ENCODE measurements at regions not wholly inside any gene's neighbourhood (a gene's known extent, or its start where the extent isn't known, plus 50 kb on each side); places are given as distances from the start of the nearest gene placed in this dataset.
"Not testable (repeated sequence)": the region's sequence is repeated elsewhere in the genome, so short reads cannot be mapped to it uniquely, and the experiment has no call there.

DNA sequence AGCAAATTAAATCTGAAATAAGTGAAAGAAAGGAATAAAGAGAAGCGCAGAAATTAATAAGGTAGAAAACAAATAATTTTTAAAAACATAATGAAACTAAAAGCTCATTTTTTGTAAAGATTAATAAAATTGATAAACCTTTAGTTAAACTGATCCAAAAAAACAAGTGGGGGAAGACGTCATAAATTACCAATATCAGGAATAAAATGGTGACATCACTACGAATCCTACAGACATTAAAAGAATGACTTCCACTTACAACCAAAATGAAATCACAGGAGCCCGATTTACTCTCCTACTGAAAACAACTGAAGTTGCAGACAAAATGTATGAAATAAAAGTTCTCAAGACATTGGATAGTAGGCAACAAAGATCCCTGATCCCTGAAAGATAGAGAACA, 68.1 kb upstream of the IFFO2 start:
- in situ Hi-C loops (cut with MboI; ENCODE audit: low sequenced_read_pairs, unreplicated experiment): no loop called here
- DNase-seq (ENCODE audit: low spot score): no peak
- TF ChIP-seq, protein P1, sequence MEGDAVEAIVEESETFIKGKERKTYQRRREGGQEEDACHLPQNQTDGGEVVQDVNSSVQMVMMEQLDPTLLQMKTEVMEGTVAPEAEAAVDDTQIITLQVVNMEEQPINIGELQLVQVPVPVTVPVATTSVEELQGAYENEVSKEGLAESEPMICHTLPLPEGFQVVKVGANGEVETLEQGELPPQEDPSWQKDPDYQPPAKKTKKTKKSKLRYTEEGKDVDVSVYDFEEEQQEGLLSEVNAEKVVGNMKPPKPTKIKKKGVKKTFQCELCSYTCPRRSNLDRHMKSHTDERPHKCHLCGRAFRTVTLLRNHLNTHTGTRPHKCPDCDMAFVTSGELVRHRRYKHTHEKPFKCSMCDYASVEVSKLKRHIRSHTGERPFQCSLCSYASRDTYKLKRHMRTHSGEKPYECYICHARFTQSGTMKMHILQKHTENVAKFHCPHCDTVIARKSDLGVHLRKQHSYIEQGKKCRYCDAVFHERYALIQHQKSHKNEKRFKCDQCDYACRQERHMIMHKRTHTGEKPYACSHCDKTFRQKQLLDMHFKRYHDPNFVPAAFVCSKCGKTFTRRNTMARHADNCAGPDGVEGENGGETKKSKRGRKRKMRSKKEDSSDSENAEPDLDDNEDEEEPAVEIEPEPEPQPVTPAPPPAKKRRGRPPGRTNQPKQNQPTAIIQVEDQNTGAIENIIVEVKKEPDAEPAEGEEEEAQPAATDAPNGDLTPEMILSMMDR (IDR thresholded peaks at IDR 0.05; ENCODE audit: borderline replicate concordance, control extremely low read depth, extremely low read depth, insufficient read depth, missing control alignments): no peak

DNA sequence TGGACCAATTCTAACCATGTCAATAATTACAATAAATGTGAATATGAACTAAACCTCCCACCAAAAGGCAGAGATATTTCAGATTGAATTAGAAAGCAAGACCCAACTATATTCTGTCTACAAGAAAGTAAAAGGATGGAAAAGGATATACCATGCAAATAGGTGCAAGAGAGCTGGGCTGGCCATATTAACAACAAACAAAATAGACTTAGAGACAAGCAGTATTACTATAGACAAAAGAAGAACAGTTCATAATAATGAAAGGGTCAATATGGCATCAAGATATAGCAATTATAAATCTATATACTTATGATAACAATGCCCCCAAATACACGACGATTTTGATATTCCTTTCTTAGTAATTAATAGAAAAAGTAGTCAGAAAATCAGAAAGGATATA, 67.3 kb upstream of the IFFO2 start:
- in situ Hi-C loops (cut with MboI; ENCODE audit: low sequenced_read_pairs, unreplicated experiment): no loop called here
- no peak for DNase-seq (ENCODE audit: low spot score)
- TF ChIP-seq, protein P1 (IDR thresholded peaks at IDR 0.05; ENCODE audit: borderline replicate concordance, control extremely low read depth, extremely low read depth, insufficient read depth, missing control alignments): no peak

DNA sequence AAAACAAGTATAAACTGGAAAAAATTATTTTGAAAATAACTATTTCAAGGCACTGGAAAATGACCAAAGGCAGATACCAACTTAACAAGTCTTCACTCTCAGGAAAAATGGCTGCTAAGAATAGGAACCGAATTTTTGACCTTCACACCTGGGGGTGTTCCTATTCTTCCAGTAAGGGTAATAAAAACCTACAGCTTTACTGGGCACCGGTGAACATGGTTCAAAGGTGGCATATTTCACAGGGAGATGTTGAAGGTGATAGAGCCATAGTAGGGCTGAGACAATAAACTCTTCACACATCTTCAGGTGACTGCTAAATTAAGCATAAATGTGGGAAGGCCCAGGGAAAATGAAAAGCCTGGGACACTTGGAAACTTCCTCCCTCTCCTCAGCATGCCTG, 65.4 kb upstream of the IFFO2 start:
- in situ Hi-C loops (cut with MboI; ENCODE audit: low sequenced_read_pairs, unreplicated experiment): no loop called here
- TF ChIP-seq, protein P1 (IDR thresholded peaks at IDR 0.05; ENCODE audit: borderline replicate concordance, control extremely low read depth, extremely low read depth, insufficient read depth, missing control alignments): no peak
- DNase-seq (ENCODE audit: low spot score): no peak

DNA sequence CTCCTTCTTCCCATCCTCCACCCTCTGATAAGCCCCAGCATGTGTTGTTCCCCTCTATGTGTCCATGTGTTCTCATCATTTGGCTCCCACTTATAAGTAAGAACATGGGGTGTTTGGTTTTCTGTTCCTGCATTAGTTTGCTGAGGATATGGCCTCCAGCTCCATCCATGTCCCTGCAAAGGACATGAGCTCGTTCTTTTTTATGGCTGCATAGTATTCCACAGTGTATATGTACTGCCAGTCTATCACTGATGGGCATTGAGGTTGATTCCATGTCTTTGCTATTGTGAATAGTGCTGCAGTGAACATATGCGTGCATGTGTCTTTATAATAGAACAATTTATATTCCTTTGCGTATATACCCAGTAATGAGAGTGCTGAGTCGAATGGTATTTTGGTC, 62.8 kb upstream of the IFFO2 start:
- DNase-seq (ENCODE audit: low spot score); in situ Hi-C loops (cut with MboI; ENCODE audit: low sequenced_read_pairs, unreplicated experiment): not testable (repeated sequence)

DNA sequence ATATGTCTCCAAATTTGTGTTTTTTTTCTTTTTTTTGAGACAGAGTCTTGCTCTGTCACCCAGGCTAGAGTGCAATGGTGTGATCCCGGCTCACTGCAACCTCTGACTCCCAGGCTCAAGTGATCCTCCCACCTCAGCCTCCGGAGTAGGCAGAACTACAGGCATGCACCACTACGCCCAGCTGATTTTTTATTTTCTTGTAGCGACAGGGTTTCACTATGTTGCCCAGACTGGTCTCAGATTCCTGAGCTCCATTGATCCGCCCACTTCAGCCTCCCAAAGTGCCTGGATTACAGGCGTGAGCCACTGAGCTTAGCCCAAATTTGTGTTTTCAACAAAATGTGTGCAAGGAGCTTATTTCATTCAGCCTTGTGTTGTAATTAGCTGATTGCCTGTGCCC, 59.0 kb upstream of the IFFO2 start:
- in situ Hi-C loops (cut with MboI; ENCODE audit: low sequenced_read_pairs, unreplicated experiment): no loop called here
- TF ChIP-seq, protein P1 (IDR thresholded peaks at IDR 0.05; ENCODE audit: borderline replicate concordance, control extremely low read depth, extremely low read depth, insufficient read depth, missing control alignments): no peak
- no peak for DNase-seq (ENCODE audit: low spot score)

DNA sequence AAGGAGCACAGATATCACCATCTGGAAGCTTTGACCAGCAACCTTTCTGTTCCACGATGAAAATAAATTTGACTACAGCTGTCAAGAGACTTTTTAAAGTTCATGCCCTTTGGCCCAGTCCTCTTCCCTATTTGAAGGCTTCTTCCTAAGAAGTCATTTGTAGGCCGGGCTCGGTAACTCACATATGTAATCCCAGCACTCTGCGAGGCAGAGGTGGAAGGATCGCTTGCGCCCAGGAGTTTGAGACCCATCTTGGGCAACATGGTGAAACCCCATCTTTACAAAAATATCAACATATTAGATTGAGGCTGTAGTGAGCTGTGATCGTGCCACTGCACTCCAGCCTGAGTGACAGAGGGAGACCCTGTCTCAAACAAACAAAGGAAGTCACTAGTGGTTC, 58.3 kb upstream of the IFFO2 start:
- in situ Hi-C loops (cut with MboI; ENCODE audit: low sequenced_read_pairs, unreplicated experiment): no loop called here
- TF ChIP-seq, protein P1 (IDR thresholded peaks at IDR 0.05; ENCODE audit: borderline replicate concordance, control extremely low read depth, extremely low read depth, insufficient read depth, missing control alignments): no peak
- no peak for DNase-seq (ENCODE audit: low spot score)

DNA sequence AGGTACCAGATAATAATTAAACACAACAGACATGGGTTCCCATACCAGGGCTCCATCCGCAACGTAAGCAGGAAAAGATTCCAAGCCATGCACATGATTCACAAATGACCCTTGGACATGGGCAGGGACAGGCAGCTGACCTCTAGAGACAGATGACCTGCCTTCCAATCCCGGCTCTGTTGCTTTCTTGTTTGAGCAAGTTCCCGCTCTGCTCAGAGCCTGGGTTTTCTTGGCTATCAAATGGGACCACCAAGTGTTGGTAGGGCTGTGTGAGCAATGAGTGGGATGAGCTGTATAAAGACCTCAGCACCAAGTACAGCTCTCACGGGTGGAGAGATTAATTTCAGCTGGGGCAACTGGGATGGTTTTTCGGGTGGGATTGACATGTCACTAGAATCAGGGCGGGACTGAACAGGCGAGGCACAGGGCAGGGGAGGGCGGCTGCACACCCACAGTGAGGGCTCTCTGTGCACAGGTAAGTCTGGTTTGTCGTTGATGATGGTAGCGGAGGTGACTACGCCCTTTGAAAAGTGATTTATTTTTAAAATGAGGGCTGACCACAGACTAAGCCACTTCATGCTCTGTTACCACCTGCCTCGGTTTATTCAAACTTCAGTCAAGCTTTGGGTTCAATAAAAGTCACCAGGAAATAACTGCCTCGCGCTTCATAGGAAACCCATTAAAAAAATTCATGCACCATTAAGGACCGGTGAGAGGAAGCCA, 57.5 kb upstream of the IFFO2 start:
- DNase-seq (ENCODE audit: low spot score): no peak
- in situ Hi-C loops (cut with MboI; ENCODE audit: low sequenced_read_pairs, unreplicated experiment): no loop called here
- TF ChIP-seq, protein P1 (IDR thresholded peaks at IDR 0.05; ENCODE audit: borderline replicate concordance, control extremely low read depth, extremely low read depth, insufficient read depth, missing control alignments): no peak
